IMR-90 (cell line): ENCODE measurements at regions not wholly inside any gene's neighbourhood (a gene's known extent, or its start where the extent isn't known, plus 50 kb on each side); places are given as distances from the start of the nearest gene placed in this dataset.
"Not testable (repeated sequence)": the region's sequence is repeated elsewhere in the genome, so short reads cannot be mapped to it uniquely, and the experiment has no call there.

Experiments used
- ATAC-seq: fragments of 200-7000 bp; cut with Tn5 transposase; 2 replicates; pipeline ENCODE4 v1.9.1; 2020; ENCODE audit warnings: low read depth, mild to moderate bottlenecking, moderate library complexity
- BruUV-seq: library from RNA; stranded (reverse); fragments of 400-500 nt; replicated peaks from 2 replicates; lab custom pipeline; 2021; lab: Mats Ljungman, UMichigan
- CTCF ChIA-PET: fragments of 300-600 bp; formaldehyde crosslinking; extraction: SDS; loops from one replicate; lab custom pipeline; 2021; ENCODE audit warnings: antibody characterized with exemption; lab: Yijun Ruan, JAX
- POLR2A ChIA-PET: fragments of 300-600 bp; sonication (Branson Sonifier 250); formaldehyde crosslinking; loops from one replicate; lab custom pipeline; 2022; ENCODE audit warnings: antibody characterized with exemption; ENCODE audit not compliant: unreplicated experiment; lab: Charles Lee
- DNase-seq: peaks from one replicate; pipeline ENCODE4 v3.0.0; 2013
- H2AFZ ChIP-seq: replicated peaks from 2 replicates; pipeline ENCODE3; 2013; ENCODE audit warnings: low read length, mild to moderate bottlenecking; ENCODE audit not compliant: poor library complexity
- H2AK5ac ChIP-seq: 2 replicates; pipeline ENCODE4 v1.6.1; 2013; ENCODE audit warnings: low read depth, low read length, inconsistent platforms
- H2AK9ac ChIP-seq: replicated peaks from 2 replicates; pipeline ENCODE3; 2013; ENCODE audit warnings: mild to moderate bottlenecking, low read depth, low read length, moderate library complexity; ENCODE audit not compliant: poor library complexity
- H2BK120ac ChIP-seq: 2 replicates; pipeline ENCODE4 v1.6.1; 2013; ENCODE audit warnings: low read depth, low read length, inconsistent platforms
- H2BK15ac ChIP-seq: 3 replicates; pipeline ENCODE4 v1.6.1; 2013; ENCODE audit warnings: low read depth, low read length, inconsistent platforms
- H2BK20ac ChIP-seq: 2 replicates; pipeline ENCODE4 v1.6.1; 2013; ENCODE audit warnings: low read depth, mild to moderate bottlenecking, inconsistent platforms, low read length, moderate library complexity
- H2BK5ac ChIP-seq: 2 replicates; pipeline ENCODE4 v1.6.1; 2013; ENCODE audit warnings: mild to moderate bottlenecking, low read depth, low read length, inconsistent platforms; ENCODE audit not compliant: poor library complexity, severe bottlenecking
- H3K14ac ChIP-seq: replicated peaks from 2 replicates; pipeline ENCODE4 v1.6.1; 2013; ENCODE audit warnings: low read depth, low read length, inconsistent platforms
- H3K18ac ChIP-seq: 2 replicates; pipeline ENCODE4 v1.6.1; 2013; ENCODE audit warnings: low read depth, low read length, control low read depth
- H3K23ac ChIP-seq: 2 replicates; pipeline ENCODE4 v1.6.1; 2013; ENCODE audit warnings: low read depth, low read length, inconsistent platforms
- H3K27ac ChIP-seq: 2 replicates; pipeline ENCODE4 v1.5.1; 2013; ENCODE audit warnings: mild to moderate bottlenecking, control low read depth, low read length; ENCODE audit not compliant: insufficient read depth
- H3K27me3 ChIP-seq: 2 replicates; pipeline ENCODE4 v1.6.1; 2013; ENCODE audit warnings: low read length; ENCODE audit not compliant: control insufficient read depth, insufficient read depth
- H3K36me3 ChIP-seq: 2 replicates; pipeline ENCODE4 v1.6.1; 2013; ENCODE audit warnings: low read length, mixed read lengths; ENCODE audit not compliant: control insufficient read depth, insufficient read depth
- H3K4ac ChIP-seq: 2 replicates; pipeline ENCODE4 v1.6.1; 2013; ENCODE audit warnings: low read depth, low read length, inconsistent platforms
- H3K4me1 ChIP-seq: 2 replicates; pipeline ENCODE4 v1.6.1; 2013; ENCODE audit warnings: low read length, mixed read lengths; ENCODE audit not compliant: control insufficient read depth, insufficient read depth
- H3K4me2 ChIP-seq: 2 replicates; pipeline ENCODE4 v1.6.1; 2013; ENCODE audit warnings: low read depth, mild to moderate bottlenecking, control low read depth, low read length, moderate library complexity
- H3K4me3 ChIP-seq: 2 replicates; pipeline ENCODE4 v1.5.1; 2013; ENCODE audit warnings: low read depth, mild to moderate bottlenecking, control low read depth, low read length, moderate library complexity; ENCODE audit not compliant: insufficient read depth
- H3K56ac ChIP-seq: 2 replicates; pipeline ENCODE4 v1.6.1; 2013; ENCODE audit warnings: low read length, inconsistent platforms; ENCODE audit not compliant: insufficient read depth; ENCODE audit errors: extremely low read depth
- H3K79me1 ChIP-seq, 2 experiments: 2 replicates each; pipeline ENCODE4 v1.6.1; 2013; ENCODE audit warnings: low read length in 2 of 2, inconsistent platforms in 1 of 2, low read depth in 1 of 2
- H3K9ac ChIP-seq: 2 replicates; pipeline ENCODE4 v1.6.1; 2013; ENCODE audit warnings: low read depth, low read length, control low read depth
- H3K9me1 ChIP-seq: 2 replicates; pipeline ENCODE4 v1.6.1; 2013; ENCODE audit warnings: low read length, inconsistent platforms; ENCODE audit not compliant: insufficient read depth
- H3K9me3 ChIP-seq: 2 replicates; pipeline ENCODE4 v1.6.1; 2013; ENCODE audit warnings: low read length; ENCODE audit not compliant: control insufficient read depth, insufficient read depth
- H4K20me1 ChIP-seq: 2 replicates; pipeline ENCODE4 v1.6.1; 2013; ENCODE audit warnings: low read length, inconsistent platforms; ENCODE audit not compliant: insufficient read depth
- H4K5ac ChIP-seq: 2 replicates; pipeline ENCODE4 v1.6.1; 2013; ENCODE audit warnings: mild to moderate bottlenecking, low read depth, low read length, control low read depth
- H4K8ac ChIP-seq, 2 experiments: 2 replicates each; pipeline ENCODE4 v1.6.1; 2013; ENCODE audit warnings: low read depth in 2 of 2, low read length in 2 of 2, control low read depth in 1 of 2, inconsistent platforms in 1 of 2
- H4K91ac ChIP-seq: 2 replicates; pipeline ENCODE4 v1.6.1; 2013; ENCODE audit warnings: low read depth, low read length, inconsistent platforms; ENCODE audit not compliant: insufficient read depth
- WGBS, 2 experiments: methylation state at CpG; one replicate each; pipeline versions ENCODE4 v1.1.5 to v1.1.7; 2013; ENCODE audit warnings: missing lambda C conversion rate in 2 of 2; ENCODE audit not compliant: insufficient read length in 1 of 2; ENCODE audit errors: extremely low coverage in 2 of 2; 5-methylcytosine and 5-hydroxymethylcytosine counted together
- dilution Hi-C: fragments of 300-500 bp; cut with HindIII; formaldehyde crosslinking; loops from one replicate; pipeline ENCODE4 v1.14.3; 2018; ENCODE audit warnings: low sequenced_read_pairs; ENCODE audit not compliant: unreplicated experiment
- in situ Hi-C: fragments of 300-500 bp; cut with MboI; formaldehyde crosslinking; loops from 3 replicates; pipeline ENCODE4 v1.14.3; 2019; ENCODE audit warnings: low sequenced_read_pairs, inconsistent platforms, mixed read lengths
- intact Hi-C: fragments of 100-400 bp; cut with micrococcal nuclease; formaldehyde crosslinking; loops from 2 replicates; pipeline ENCODE4 v1.10.0; 2022

DNA sequence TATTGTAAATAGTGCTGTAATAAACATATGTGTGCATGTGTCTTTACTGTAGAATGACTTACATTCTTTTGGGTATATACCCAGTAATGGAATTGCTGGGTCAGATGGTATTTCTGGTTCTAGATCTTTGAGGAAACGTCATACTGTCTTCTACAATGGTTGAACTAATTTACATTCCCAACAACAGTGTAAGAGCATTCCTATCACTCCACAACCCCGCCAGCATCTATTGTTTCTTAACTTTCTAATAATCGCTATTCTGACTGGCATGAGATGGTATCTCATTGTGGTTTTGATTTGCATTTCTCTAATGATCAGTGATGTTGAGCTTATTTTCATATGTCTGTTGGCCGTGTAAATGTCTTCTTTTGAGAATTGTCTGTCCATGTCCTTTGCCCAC is 873.8 kb upstream of the ACVR2A start:
- H3K9ac ChIP-seq, H3K4ac ChIP-seq, BruUV-seq, H3K9me1 ChIP-seq, CTCF ChIA-PET, H4K5ac ChIP-seq, H2AK9ac ChIP-seq, H3K27ac ChIP-seq, H3K4me1 ChIP-seq, H4K20me1 ChIP-seq, H2BK120ac ChIP-seq, H4K91ac ChIP-seq, H2BK5ac ChIP-seq, H2BK15ac ChIP-seq, H2BK20ac ChIP-seq, H3K4me3 ChIP-seq, intact Hi-C loops, H4K8ac ChIP-seq, H3K27me3 ChIP-seq, H3K14ac ChIP-seq, POLR2A ChIA-PET, H3K79me1 ChIP-seq, in situ Hi-C loops, H3K4me2 ChIP-seq, H2AK5ac ChIP-seq, ATAC-seq, H3K18ac ChIP-seq, H3K9me3 ChIP-seq, dilution Hi-C loops, H3K23ac ChIP-seq, H3K56ac ChIP-seq, H3K36me3 ChIP-seq, DNase-seq, H2AFZ ChIP-seq: not testable (repeated sequence)
- no CpG with 5 or more reads among the region's 4 CpGs for WGBS, 2 experiments

DNA sequence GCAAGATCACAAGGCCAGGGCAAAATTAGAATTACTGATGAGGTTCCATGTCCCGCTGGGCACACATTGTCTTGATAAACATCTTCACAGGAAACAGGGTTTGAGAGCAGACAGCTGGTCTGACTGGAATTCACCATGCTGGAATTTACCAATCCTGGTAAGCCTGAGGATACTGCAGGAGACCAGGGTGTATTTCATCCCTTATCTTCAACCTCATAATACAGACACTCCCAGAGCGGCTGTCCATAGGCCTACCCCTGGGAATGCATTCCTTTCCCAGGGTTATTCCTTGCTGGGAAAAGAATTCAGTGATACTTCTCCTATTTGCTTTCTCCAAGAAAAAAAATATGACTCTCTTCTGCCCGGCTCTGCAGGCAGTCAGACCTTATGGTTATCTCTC is 875.1 kb upstream of the ACVR2A start:
- dilution Hi-C loops, H3K9me3 ChIP-seq, H2BK120ac ChIP-seq, H3K18ac ChIP-seq, H4K20me1 ChIP-seq, H2AFZ ChIP-seq, H3K4ac ChIP-seq, H2BK5ac ChIP-seq, H3K4me3 ChIP-seq, H4K8ac ChIP-seq, H2AK5ac ChIP-seq, H4K91ac ChIP-seq, ATAC-seq, H3K36me3 ChIP-seq, in situ Hi-C loops, H3K14ac ChIP-seq, H2BK15ac ChIP-seq, H3K9me1 ChIP-seq, H3K79me1 ChIP-seq, H2BK20ac ChIP-seq, BruUV-seq, H3K56ac ChIP-seq, H3K27ac ChIP-seq, H2AK9ac ChIP-seq, H3K4me1 ChIP-seq, H4K5ac ChIP-seq, POLR2A ChIA-PET, CTCF ChIA-PET, intact Hi-C loops, DNase-seq, H3K9ac ChIP-seq, H3K23ac ChIP-seq, H3K4me2 ChIP-seq, H3K27me3 ChIP-seq: not testable (repeated sequence)
- WGBS, 2 experiments, result no CpG with 5 or more reads among the region's 3 CpGs
